H1 (cell line): ENCODE measurements at regions not wholly inside any gene's neighbourhood (a gene's known extent, or its start where the extent isn't known, plus 50 kb on each side); places are given as distances from the start of the nearest gene placed in this dataset.

Experiments
- TF ChIP-seq, protein P1 (sequence below): fragments of 300-600 bp; sonication (generic); IDR thresholded peaks from 2 replicates; pipeline ENCODE4 v1.7.1; 2012; ENCODE audit warnings: low read length, moderate library complexity, mild to moderate bottlenecking, inconsistent platforms; ENCODE audit not compliant: insufficient replicate concordance

- TF ChIP-seq, protein P1, sequence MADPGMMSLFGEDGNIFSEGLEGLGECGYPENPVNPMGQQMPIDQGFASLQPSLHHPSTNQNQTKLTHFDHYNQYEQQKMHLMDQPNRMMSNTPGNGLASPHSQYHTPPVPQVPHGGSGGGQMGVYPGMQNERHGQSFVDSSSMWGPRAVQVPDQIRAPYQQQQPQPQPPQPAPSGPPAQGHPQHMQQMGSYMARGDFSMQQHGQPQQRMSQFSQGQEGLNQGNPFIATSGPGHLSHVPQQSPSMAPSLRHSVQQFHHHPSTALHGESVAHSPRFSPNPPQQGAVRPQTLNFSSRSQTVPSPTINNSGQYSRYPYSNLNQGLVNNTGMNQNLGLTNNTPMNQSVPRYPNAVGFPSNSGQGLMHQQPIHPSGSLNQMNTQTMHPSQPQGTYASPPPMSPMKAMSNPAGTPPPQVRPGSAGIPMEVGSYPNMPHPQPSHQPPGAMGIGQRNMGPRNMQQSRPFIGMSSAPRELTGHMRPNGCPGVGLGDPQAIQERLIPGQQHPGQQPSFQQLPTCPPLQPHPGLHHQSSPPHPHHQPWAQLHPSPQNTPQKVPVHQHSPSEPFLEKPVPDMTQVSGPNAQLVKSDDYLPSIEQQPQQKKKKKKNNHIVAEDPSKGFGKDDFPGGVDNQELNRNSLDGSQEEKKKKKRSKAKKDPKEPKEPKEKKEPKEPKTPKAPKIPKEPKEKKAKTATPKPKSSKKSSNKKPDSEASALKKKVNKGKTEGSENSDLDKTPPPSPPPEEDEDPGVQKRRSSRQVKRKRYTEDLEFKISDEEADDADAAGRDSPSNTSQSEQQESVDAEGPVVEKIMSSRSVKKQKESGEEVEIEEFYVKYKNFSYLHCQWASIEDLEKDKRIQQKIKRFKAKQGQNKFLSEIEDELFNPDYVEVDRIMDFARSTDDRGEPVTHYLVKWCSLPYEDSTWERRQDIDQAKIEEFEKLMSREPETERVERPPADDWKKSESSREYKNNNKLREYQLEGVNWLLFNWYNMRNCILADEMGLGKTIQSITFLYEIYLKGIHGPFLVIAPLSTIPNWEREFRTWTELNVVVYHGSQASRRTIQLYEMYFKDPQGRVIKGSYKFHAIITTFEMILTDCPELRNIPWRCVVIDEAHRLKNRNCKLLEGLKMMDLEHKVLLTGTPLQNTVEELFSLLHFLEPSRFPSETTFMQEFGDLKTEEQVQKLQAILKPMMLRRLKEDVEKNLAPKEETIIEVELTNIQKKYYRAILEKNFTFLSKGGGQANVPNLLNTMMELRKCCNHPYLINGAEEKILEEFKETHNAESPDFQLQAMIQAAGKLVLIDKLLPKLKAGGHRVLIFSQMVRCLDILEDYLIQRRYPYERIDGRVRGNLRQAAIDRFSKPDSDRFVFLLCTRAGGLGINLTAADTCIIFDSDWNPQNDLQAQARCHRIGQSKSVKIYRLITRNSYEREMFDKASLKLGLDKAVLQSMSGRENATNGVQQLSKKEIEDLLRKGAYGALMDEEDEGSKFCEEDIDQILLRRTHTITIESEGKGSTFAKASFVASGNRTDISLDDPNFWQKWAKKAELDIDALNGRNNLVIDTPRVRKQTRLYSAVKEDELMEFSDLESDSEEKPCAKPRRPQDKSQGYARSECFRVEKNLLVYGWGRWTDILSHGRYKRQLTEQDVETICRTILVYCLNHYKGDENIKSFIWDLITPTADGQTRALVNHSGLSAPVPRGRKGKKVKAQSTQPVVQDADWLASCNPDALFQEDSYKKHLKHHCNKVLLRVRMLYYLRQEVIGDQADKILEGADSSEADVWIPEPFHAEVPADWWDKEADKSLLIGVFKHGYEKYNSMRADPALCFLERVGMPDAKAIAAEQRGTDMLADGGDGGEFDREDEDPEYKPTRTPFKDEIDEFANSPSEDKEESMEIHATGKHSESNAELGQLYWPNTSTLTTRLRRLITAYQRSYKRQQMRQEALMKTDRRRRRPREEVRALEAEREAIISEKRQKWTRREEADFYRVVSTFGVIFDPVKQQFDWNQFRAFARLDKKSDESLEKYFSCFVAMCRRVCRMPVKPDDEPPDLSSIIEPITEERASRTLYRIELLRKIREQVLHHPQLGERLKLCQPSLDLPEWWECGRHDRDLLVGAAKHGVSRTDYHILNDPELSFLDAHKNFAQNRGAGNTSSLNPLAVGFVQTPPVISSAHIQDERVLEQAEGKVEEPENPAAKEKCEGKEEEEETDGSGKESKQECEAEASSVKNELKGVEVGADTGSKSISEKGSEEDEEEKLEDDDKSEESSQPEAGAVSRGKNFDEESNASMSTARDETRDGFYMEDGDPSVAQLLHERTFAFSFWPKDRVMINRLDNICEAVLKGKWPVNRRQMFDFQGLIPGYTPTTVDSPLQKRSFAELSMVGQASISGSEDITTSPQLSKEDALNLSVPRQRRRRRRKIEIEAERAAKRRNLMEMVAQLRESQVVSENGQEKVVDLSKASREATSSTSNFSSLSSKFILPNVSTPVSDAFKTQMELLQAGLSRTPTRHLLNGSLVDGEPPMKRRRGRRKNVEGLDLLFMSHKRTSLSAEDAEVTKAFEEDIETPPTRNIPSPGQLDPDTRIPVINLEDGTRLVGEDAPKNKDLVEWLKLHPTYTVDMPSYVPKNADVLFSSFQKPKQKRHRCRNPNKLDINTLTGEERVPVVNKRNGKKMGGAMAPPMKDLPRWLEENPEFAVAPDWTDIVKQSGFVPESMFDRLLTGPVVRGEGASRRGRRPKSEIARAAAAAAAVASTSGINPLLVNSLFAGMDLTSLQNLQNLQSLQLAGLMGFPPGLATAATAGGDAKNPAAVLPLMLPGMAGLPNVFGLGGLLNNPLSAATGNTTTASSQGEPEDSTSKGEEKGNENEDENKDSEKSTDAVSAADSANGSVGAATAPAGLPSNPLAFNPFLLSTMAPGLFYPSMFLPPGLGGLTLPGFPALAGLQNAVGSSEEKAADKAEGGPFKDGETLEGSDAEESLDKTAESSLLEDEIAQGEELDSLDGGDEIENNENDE: peak; percentile 56
- TF ChIP-seq, all 59 proteins: peak for 4
These were observed 143.6 kb downstream of the SLIT2 start (continued) for GRCh38 chr4:20395160-20395773.
